ACHN (cell line): ENCODE measurements at regions not wholly inside any gene's neighbourhood (a gene's known extent, or its start where the extent isn't known, plus 50 kb on each side); places are given as distances from the start of the nearest gene placed in this dataset.
"Not testable (repeated sequence)": the region's sequence is repeated elsewhere in the genome, so short reads cannot be mapped to it uniquely, and the experiment has no call there.

Experiments used
- DNase-seq: peaks from one replicate; pipeline ENCODE4 v3.0.0-alpha.2; 2015
- in situ Hi-C: cut with HindIII; loops from 2 replicates; pipeline ENCODE4 v1.10.0; 2017; ENCODE audit warnings: low sequenced_read_pairs, low pct_ligation_motif_present, low pct_unique_long_range_greater_than_20kb

DNA sequence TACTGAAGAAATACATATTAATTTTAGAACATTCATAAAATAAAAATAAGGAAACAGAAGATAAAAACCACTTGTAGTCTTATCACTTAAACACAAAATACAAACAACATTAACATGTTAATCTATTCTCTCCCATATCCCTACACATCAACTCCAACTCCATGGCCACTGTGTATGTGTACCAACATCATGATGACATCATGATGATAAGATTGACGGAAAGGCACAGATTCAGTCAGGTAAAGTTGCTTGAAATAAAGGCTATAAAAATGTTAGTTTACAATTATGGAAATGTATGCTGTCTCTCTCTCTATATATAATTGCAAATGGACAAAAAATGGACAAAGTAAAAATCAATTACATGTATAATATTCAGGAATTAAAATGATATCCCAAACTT, 388.5 kb upstream of the UBE2E3 start:
- no peak for DNase-seq
- in situ Hi-C loops = no loop called here

DNA sequence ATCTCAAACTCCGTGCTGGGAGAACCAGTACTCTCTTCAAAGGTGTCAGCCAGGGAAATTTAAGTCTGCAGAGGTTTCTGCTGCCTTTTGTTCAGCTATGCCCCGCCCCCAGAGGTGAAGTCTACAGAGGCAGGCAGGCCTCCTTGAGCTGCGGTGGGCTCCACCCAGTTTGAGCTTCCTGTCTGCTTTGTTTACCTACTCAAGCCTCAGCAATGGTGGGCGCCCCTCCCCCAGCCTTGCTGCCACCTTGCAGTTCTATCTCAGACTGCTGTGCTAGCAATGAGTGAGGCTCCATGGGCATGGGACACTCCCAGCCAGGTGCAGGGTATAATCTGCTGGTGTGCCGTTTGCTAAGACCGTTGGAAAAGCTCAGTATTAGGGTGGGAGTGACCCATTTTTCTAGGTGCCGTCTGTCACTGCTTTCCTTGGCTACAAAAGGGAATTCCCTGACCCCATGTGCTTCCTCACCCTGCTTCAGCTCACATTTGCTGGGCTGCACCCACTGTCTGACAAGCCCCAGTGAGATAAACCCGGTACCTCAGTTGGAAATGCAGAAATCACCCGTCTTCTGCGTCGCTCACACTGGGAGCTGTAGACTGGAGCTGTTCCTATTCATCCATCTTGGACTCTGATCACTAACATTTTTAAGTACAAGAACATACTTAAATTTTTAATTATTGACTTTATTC, 389.2 kb upstream of the UBE2E3 start:
- in situ Hi-C loops, DNase-seq: not testable (repeated sequence)

DNA sequence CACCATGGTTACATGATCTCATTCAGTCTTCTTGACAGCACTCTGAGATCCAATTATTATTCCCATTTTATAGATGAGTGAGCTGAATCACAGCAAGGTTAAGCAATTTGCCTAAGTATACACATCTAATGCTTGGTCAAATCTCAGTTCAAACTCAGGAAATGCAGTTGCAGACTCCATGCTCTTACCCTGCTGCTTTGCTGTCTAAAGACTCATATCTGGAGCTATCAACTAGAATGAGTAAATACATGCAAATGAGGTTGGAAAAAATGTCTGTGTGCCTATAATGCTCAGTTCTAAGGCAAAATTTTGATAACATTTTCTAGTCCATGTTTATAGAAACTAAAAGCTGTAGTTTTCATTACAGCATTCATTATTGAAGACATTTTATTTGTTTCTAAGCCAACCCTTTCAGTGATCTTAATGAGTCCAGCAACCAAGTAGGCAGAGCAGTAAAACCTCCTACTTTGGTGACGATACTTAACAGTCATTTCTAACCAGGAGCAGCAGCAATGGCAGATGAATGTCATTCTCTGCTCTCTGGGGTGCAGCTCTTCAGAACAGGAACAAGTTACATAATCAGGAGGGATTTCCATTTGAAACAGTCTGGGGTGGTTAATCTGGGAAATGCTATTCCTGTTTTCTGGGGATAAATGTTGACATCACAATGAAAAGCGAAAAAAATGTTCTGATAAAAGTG, 396.8 kb upstream of the UBE2E3 start:
- DNase-seq = no peak
- in situ Hi-C loops = no loop called here

DNA sequence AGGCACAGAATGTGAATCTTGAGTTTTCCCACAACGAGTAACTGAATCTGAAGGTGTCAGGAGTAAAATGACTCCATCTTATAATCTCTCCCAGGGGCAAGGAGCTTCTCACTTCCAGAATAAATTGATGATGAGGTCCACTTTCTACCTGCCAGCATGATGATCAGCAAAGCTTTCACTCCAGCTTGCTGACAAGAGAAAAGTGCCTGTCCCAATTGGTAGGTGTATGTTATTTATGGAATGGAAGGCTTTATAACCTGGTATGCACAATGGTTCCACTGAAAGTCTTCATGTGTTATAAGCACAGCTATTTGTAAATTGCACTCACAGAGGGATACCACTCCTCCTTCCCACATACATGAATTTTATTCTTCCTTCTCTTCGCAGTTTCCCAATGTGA, 401.0 kb upstream of the UBE2E3 start:
- in situ Hi-C loops = no loop called here
- DNase-seq = no peak

DNA sequence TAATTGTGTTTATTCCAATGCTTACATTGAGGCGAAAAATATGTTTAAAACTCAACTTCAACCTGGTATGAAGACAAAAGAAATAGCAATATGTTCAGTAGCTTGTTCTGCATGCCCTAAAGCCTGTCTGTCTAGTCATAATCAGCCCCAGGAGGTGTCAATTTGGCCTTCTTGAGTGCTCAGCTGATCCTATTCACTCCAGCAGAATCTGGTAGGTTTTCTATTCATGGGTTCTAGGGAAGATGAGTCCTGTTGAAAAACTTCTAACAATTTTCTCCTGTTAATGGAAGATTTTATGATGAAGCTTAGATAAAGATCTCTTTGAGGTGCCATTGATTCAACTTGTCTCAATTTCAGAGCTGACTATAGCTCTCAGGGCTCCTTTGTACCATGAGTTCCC, 402.0 kb upstream of the UBE2E3 start:
- in situ Hi-C loops = no loop called here
- no peak for DNase-seq

DNA sequence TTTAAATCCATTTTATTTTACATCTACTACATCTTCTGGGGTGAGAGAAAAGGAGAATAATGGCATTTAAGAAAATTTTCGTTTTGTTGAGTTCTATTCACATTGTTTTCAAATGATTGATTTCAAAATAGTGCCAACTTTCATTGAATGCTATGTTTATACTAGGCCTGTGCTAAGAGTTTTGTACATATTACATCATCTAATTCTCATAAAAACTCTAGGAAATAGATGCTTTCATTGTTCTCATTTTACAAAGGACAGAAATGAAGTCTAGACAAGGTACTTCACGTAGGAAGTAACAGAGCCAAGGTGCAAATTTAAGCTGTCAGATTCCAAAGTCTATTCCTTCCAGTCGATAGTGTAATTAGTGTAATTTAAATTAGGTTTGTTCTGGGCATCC, 402.8 kb upstream of the UBE2E3 start:
- in situ Hi-C loops = no loop called here
- no peak for DNase-seq

DNA sequence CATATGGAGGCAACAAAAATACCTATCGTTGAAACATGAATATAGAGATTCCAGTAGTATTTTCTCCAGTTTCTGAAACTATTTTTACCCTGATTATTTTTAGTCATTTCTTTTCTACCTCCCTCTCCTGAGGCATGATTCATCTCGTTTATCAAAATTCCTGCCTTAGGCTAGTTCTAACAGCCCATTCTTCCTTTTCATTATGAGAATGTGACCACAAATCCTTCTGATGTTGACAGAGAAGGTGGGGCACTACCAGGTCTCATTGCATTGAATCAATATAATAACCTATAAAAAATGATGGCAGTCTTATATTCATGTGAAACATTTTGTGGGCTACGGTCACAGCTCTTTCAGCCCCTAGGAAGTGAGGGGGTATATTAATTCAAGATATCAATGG, 406.5 kb upstream of the UBE2E3 start:
- DNase-seq = no peak
- in situ Hi-C loops = no loop called here

DNA sequence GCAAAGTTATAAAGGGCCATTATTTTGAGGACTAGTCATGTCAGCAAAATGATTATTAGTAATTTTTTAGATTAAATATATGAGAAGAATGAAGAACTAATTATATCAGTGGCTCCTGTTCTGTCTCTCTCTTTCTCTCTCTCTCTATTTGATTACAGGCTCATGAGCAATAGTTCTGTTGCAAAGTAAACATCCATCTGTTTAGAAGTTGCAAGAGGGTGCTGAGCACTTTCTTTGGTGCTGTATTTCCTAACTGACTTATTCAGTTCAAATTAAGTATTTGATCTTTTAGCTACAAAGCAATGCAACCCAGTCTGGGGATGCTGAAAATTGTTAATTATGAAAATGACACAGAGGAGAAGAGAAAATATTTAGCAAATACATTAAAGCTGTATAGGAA, 408.1 kb upstream of the UBE2E3 start:
- in situ Hi-C loops = no loop called here
- DNase-seq = no peak

DNA sequence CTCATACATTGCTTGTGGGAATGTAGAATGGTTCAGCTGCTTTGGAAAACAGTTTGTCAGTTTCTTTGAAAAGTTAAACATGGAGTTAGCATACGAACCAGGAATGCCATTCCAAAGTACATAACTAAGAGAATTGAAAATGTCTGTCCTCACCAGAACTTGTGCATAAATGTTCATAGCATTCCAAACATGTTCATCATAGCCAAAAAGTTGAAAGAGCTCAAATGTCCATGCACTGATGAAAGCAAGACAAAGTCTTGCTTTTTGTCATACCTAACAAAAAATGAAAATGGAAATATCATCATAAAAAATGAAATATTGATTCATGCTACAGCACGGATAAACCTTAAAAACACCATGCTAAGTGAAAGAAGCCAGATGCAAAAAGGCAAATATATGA, 408.8 kb upstream of the UBE2E3 start:
- no peak for DNase-seq
- in situ Hi-C loops = no loop called here

DNA sequence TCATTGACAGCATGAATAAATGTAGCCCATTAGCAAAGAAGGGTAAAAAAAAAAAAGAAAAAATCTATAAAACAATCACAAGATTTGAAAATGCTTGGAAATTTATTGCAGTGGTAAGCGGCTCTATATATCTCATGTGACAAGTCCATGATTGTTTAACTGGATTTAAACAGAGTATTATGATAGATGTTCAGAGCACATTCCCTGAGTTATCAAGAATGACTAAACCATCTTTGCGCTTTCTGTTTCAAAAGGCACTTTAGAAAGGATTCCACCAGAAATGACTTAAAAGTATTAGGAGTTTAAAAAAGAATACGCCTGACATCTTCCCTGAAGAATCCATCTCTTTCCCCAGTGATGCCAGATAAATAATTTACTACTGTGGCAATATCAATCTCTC, 409.5 kb upstream of the UBE2E3 start:
- no peak for DNase-seq
- in situ Hi-C loops = no loop called here

DNA sequence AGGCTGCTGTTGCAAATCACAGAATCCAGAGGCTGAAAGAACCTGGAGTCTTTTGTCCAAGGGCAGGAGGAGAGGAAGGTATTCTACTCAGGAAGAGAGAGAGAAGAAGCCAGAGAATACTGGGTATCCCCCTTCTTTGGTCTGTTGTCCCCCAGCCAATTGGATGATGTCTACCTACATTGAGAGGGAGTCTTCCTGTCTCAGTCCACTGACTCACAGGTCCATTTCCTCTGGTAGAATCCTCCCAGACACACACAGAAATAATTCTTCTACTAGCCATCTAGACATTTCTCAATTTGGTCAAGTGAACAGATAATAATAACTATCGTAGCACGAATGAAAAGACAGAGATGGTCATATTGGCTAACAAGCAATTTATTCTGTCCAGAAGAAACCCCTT, 416.4 kb upstream of the UBE2E3 start:
- in situ Hi-C loops = no loop called here

DNA sequence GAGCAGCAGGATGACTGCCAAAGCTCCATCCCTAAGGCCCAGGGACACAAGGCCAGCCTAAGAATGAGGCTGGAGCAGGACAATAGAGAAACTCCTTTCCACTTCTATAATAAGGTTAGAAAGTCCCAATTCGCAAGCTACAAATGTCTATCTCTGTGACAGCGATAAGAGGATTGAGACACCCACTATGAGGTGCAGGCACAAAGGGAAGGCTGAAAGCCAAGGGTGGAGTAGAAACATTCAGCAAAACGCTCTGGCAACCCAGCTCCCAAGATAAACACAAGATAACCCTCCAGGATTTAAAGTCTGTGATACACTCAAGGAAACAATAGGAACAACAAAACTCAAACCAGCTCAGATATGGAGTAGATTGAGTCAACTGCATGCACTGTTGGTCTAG, 418.0 kb upstream of the UBE2E3 start:
- in situ Hi-C loops = no loop called here
- no peak for DNase-seq

More for the DNA sequence above, 416.4 kb upstream of the UBE2E3 start:
- DNase-seq = no peak

DNA sequence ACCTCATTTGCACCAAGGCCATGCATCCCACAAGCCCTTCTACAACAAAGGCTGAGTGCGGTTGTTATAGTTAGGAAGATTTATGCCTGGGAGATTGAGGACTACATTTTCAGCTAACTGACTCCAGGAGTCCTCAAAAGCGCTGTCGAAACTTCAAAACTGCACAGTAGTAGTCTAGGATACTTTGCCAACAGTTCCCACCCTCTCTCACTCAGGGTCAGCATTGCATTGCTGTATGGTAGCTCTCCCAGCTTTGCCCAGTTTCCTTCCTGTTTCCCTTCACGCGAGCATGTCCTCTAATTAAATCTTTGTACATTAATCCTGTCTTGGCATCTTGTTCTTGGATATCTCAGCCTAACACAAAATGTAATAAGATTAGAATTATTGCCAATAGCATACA, 420.6 kb upstream of the UBE2E3 start:
- no peak for DNase-seq

DNA sequence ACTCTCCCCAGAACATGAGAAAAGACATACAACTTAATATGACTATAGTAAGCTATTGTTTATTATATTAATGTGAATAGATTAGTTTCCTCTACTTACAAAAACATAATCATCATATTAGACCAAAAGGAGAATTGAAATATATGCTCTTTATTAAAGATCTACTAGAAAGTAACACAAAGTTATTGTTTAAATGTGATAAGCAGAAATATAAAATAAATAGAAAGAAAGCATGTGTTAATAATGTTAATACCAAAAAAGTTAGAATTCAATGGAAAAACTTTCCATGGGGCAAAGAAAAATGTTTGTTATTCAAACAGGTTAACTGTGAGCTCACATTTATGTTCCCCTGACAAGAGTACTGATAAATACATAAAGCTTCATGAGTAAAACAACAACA, 421.4 kb upstream of the UBE2E3 start:
- DNase-seq = no peak
- in situ Hi-C loops = no loop called here

More for the DNA sequence above, 420.6 kb upstream of the UBE2E3 start:
- in situ Hi-C loops = no loop called here

DNA sequence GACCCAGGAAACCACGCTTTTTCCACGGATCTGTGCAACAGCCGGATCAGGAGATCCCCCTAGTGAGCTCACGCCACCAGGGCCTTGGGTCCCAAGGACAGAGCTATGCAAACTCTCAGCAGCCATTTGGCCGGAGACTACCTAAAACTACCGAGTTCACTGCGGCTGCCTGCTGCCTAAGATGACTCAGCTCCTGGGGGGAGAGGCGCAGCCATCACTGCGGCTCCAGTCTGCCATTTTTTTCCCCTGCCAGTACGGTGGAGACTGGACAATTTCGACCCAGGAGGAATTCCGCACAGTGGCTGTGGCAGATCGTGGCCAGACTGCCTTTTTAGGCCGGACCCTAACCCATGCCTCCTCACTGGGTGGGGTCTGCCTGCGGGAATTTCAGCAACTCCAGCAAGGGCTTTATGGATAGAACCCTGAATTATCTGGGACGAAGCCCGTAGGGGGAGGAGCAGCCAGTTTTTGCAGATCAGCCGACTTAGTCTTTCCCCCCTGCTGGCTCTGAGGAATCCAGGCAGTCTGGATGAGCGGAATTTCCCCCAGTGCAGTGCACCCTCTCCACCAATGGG, 424.9 kb upstream of the UBE2E3 start:
- in situ Hi-C loops = no loop called here
- no peak for DNase-seq

DNA sequence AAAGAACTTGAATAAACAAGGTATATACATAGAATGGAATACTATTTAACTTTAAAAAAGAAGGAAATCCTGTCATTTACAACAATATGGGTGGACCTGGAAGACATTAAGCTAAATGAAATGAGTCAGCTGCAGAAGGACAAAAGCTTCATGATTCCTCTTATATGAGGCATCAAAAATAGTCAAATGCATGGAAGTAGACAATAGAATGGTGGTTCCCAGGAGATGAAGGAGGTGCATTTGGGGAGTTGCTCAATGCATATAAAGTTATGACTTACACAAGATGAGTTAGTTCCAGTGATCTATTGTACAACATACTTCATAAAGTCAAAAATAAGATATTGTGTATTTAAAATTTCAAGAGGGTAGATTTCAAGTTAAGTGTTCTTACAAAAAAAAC, 426.1 kb upstream of the UBE2E3 start:
- in situ Hi-C loops = no loop called here
- DNase-seq = no peak

DNA sequence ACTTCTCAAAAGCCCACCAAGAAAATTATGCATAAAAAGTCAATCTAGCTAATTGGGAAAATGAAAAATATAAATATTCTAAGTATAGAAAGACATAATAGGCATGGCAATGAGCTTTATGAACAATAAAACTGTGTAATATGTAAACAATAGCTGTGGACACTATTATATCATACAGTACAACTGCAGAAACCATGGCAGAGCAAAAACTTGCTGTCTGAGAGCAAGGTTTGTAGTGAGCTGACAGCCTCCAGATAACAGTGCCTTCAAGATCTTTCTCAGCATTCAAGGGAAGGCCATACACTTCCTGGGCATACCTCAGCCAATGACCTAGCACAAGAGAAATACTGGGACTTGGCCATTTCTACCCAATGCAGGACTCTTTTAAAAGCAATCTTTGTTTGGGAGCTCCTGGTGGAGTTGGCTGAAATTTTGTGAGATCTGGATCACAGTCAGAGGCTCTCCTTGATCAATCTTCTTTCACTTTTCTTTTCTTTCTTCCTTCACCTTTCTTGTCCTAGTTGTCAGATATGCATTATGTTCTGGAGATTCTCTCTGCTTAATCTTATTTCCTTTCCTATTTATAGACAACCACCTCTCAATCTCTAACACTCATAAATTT, 427.2 kb upstream of the UBE2E3 start:
- in situ Hi-C loops = no loop called here
- DNase-seq = no peak

DNA sequence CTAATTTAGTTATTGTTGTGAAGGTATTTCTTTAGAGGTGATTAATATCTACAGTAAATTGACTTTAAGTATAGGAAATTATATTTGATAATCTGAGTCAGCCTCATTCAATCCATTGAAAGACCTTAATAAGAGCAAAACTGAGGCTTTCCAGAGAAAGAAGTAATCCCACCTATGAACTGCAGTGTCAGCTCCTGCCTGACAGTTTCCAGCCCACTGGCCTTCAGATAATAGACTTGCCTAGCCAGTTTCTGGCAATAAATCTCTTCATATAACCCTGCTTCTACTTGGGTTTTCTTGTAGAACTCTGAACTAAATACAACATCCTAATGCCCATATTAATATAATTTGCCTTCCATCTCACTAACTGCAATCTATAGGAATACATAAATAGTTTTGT, 437.9 kb upstream of the UBE2E3 start:
- in situ Hi-C loops = no loop called here

DNA sequence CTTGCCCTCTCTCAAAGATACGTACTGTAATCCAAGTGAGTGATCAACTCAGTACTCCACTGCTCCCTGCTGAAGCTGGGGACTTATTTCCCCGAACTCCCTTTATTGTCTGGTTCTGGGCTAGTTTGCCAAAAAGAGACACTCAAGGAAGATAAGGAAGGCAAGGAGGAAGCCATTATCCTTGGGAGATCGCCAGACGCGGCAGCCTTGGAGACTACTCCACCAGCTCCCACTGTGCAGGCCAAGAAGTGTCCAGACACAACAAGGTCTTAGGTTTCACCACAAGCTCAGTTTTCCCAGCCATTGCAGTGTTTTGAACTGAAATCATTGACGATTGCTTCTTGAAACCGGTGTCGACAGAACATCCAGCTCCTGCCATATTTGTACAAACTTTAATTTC, 439.6 kb upstream of the UBE2E3 start:
- in situ Hi-C loops = no loop called here

More for the DNA sequence above, 437.9 kb upstream of the UBE2E3 start:
- DNase-seq = no peak

DNA sequence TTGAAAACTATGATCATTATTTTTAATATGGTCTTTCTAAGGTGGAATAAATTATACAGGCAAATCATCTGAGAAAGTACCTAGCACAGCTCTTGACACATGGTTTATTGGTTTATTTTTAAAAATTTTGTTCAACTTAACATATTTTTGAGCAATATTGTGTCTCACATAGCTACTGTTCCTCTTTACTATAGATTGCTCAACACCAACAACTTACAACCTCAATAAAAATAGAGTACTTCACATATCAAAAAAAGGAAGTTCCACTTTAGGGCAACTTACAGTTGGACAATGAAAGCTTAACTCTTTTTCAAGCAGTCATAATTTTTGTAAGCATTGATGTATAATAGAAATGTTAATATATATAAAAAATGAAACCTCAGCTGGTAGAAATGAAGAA, 440.9 kb upstream of the UBE2E3 start:
- in situ Hi-C loops = no loop called here
- DNase-seq = no peak

More for the DNA sequence above, 439.6 kb upstream of the UBE2E3 start:
- DNase-seq = no peak
